Transverse colon (tissue), 3 donors: ENCODE measurements at regions not wholly inside any gene's neighbourhood (a gene's known extent, or its start where the extent isn't known, plus 50 kb on each side); places are given as distances from the start of the nearest gene placed in this dataset.

ENCODE experiments used
- POLR2A ChIP-seq: fragments of 450-650 bp; IDR thresholded peaks from one replicate; pipeline ENCODE4 v1.6.1; 2016; ENCODE audit warnings: antibody characterized with exemption, mild to moderate bottlenecking, moderate library complexity
- TF ChIP-seq, protein P1 (sequence below), 5 experiments: fragments of 200-600 bp in 3 of 5; fragments of 450-650 bp in 2 of 5; sonication (generic) in 3 of 5; IDR thresholded peaks; 1 replicate in 2 of 5; 2 replicates in 3 of 5; pipeline ENCODE4 v1.5.1; 2016 to 2017; ENCODE audit warnings: antibody characterized with exemption in 5 of 5, inconsistent platforms in 3 of 5, mild to moderate bottlenecking in 2 of 5, moderate library complexity in 1 of 5

- no peak for TF ChIP-seq POLR2A
- TF ChIP-seq, protein P1, sequence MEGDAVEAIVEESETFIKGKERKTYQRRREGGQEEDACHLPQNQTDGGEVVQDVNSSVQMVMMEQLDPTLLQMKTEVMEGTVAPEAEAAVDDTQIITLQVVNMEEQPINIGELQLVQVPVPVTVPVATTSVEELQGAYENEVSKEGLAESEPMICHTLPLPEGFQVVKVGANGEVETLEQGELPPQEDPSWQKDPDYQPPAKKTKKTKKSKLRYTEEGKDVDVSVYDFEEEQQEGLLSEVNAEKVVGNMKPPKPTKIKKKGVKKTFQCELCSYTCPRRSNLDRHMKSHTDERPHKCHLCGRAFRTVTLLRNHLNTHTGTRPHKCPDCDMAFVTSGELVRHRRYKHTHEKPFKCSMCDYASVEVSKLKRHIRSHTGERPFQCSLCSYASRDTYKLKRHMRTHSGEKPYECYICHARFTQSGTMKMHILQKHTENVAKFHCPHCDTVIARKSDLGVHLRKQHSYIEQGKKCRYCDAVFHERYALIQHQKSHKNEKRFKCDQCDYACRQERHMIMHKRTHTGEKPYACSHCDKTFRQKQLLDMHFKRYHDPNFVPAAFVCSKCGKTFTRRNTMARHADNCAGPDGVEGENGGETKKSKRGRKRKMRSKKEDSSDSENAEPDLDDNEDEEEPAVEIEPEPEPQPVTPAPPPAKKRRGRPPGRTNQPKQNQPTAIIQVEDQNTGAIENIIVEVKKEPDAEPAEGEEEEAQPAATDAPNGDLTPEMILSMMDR (IDR thresholded peaks at IDR 0.05) = no peak
Measured at GRCh38 chr5:1718669-1719068, 81.0 kb downstream of the MRPL36 start.
